Esophagus squamous epithelium (tissue), 4 donors: ENCODE measurements at regions not wholly inside any gene's neighbourhood (a gene's known extent, or its start where the extent isn't known, plus 50 kb on each side); places are given as distances from the start of the nearest gene placed in this dataset.

ENCODE experiments used
- POLR2A ChIP-seq, 4 donors: fragments of 450-650 bp; IDR thresholded peaks; one replicate each; pipeline ENCODE4 v1.6.1; 2017; ENCODE audit warnings: antibody characterized with exemption in 4 of 4, mild to moderate bottlenecking in 4 of 4, moderate library complexity in 3 of 4
- TF ChIP-seq, protein P1 (sequence below), 6 experiments: fragments of 450-650 bp in 4 of 6; fragments of 200-600 bp in 2 of 6; sonication (generic) in 2 of 6; IDR thresholded peaks; one replicate each; pipeline ENCODE4 v1.5.1; 2016 to 2019; ENCODE audit warnings: antibody characterized with exemption in 6 of 6, mild to moderate bottlenecking in 4 of 6, moderate library complexity in 4 of 6

- TF ChIP-seq, protein P1, sequence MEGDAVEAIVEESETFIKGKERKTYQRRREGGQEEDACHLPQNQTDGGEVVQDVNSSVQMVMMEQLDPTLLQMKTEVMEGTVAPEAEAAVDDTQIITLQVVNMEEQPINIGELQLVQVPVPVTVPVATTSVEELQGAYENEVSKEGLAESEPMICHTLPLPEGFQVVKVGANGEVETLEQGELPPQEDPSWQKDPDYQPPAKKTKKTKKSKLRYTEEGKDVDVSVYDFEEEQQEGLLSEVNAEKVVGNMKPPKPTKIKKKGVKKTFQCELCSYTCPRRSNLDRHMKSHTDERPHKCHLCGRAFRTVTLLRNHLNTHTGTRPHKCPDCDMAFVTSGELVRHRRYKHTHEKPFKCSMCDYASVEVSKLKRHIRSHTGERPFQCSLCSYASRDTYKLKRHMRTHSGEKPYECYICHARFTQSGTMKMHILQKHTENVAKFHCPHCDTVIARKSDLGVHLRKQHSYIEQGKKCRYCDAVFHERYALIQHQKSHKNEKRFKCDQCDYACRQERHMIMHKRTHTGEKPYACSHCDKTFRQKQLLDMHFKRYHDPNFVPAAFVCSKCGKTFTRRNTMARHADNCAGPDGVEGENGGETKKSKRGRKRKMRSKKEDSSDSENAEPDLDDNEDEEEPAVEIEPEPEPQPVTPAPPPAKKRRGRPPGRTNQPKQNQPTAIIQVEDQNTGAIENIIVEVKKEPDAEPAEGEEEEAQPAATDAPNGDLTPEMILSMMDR (IDR thresholded peaks at IDR 0.05) = no peak
- no peak for TF ChIP-seq POLR2A (IDR thresholded peaks at IDR 0.05)
These were observed 307.3 kb upstream of the DIO3 start for GRCh38 chr14:101253948-101254347.
